ENCODE measurements at regions not wholly inside any gene's neighbourhood (a gene's known extent, or its start where the extent isn't known, plus 50 kb on each side); places are given as distances from the start of the nearest gene placed in this dataset.
"Not testable (repeated sequence)": the region's sequence is repeated elsewhere in the genome, so short reads cannot be mapped to it uniquely, and the experiment has no call there.

GRCh38 chr5:103764403-103764802 is 201.8 kb upstream of the NUDT12 start:
- no peak for DNase-seq (ENCODE audit: low read depth)
- in situ Hi-C loops (cut with HindIII; ENCODE audit: low pct_unique_long_range_greater_than_20kb, low sequenced_read_pairs): no loop called here

GRCh38 chr5:103758996-103759395 is 196.4 kb upstream of the NUDT12 start:
- no peak for DNase-seq (ENCODE audit: low read depth)
- in situ Hi-C loops (cut with HindIII; ENCODE audit: low pct_unique_long_range_greater_than_20kb, low sequenced_read_pairs): no loop called here

GRCh38 chr5:103755974-103756373 is 193.4 kb upstream of the NUDT12 start:
- DNase-seq (ENCODE audit: low read depth): no peak
- in situ Hi-C loops (cut with HindIII; ENCODE audit: low pct_unique_long_range_greater_than_20kb, low sequenced_read_pairs): no loop called here

GRCh38 chr5:103745353-103746065 is 182.9 kb upstream of the NUDT12 start:
- in situ Hi-C loops (cut with HindIII; ENCODE audit: low pct_unique_long_range_greater_than_20kb, low sequenced_read_pairs): no loop called here
- DNase-seq (ENCODE audit: low read depth): no peak

GRCh38 chr5:103744159-103744558 is 181.6 kb upstream of the NUDT12 start:
- DNase-seq (ENCODE audit: low read depth): peak; percentile 43
- in situ Hi-C loops (cut with HindIII; ENCODE audit: low pct_unique_long_range_greater_than_20kb, low sequenced_read_pairs): no loop called here

GRCh38 chr5:103743421-103743820 is 180.8 kb upstream of the NUDT12 start:
- DNase-seq (ENCODE audit: low read depth): no peak
- in situ Hi-C loops (cut with HindIII; ENCODE audit: low pct_unique_long_range_greater_than_20kb, low sequenced_read_pairs): no loop called here

- DNase-seq (ENCODE audit: low read depth): no peak
- in situ Hi-C loops (cut with HindIII; ENCODE audit: low pct_unique_long_range_greater_than_20kb, low sequenced_read_pairs): no loop called here
Measured at GRCh38 chr5:103741984-103742383, 179.4 kb upstream of the NUDT12 start.

- in situ Hi-C loops (cut with HindIII; ENCODE audit: low pct_unique_long_range_greater_than_20kb, low sequenced_read_pairs); DNase-seq (ENCODE audit: low read depth): not testable (repeated sequence)
Measured at GRCh38 chr5:103736343-103736742, 173.8 kb upstream of the NUDT12 start.

GRCh38 chr5:103724271-103724670 is 161.7 kb upstream of the NUDT12 start:
- in situ Hi-C loops (cut with HindIII; ENCODE audit: low pct_unique_long_range_greater_than_20kb, low sequenced_read_pairs): no loop called here
- DNase-seq (ENCODE audit: low read depth): no peak

- in situ Hi-C loops (cut with HindIII; ENCODE audit: low pct_unique_long_range_greater_than_20kb, low sequenced_read_pairs): no loop called here
- DNase-seq (ENCODE audit: low read depth): no peak
Measured at GRCh38 chr5:103721183-103721582, 158.6 kb upstream of the NUDT12 start.

GRCh38 chr5:103718108-103718507 is 155.5 kb upstream of the NUDT12 start:
- in situ Hi-C loops (cut with HindIII; ENCODE audit: low pct_unique_long_range_greater_than_20kb, low sequenced_read_pairs): no loop called here
- no peak for DNase-seq (ENCODE audit: low read depth)

- in situ Hi-C loops (cut with HindIII; ENCODE audit: low pct_unique_long_range_greater_than_20kb, low sequenced_read_pairs): no loop called here
- DNase-seq (ENCODE audit: low read depth): no peak
Measured at GRCh38 chr5:103708601-103709000, 146.0 kb upstream of the NUDT12 start.

GRCh38 chr5:103706939-103707682 is 144.5 kb upstream of the NUDT12 start:
- DNase-seq (ENCODE audit: low read depth): no peak
- in situ Hi-C loops (cut with HindIII; ENCODE audit: low pct_unique_long_range_greater_than_20kb, low sequenced_read_pairs): no loop called here

- no peak for DNase-seq (ENCODE audit: low read depth)
- in situ Hi-C loops (cut with HindIII; ENCODE audit: low pct_unique_long_range_greater_than_20kb, low sequenced_read_pairs): no loop called here
Measured at GRCh38 chr5:103703617-103704016, 141.0 kb upstream of the NUDT12 start.

GRCh38 chr5:103693517-103693916 is 130.9 kb upstream of the NUDT12 start:
- in situ Hi-C loops (cut with HindIII; ENCODE audit: low pct_unique_long_range_greater_than_20kb, low sequenced_read_pairs): no loop called here
- no peak for DNase-seq (ENCODE audit: low read depth)

- in situ Hi-C loops (cut with HindIII; ENCODE audit: low pct_unique_long_range_greater_than_20kb, low sequenced_read_pairs): no loop called here
- DNase-seq (ENCODE audit: low read depth): no peak
Measured at GRCh38 chr5:103690676-103691075, 128.1 kb upstream of the NUDT12 start.

GRCh38 chr5:103679873-103680272 is 117.3 kb upstream of the NUDT12 start:
- no peak for DNase-seq (ENCODE audit: low read depth)
- in situ Hi-C loops (cut with HindIII; ENCODE audit: low pct_unique_long_range_greater_than_20kb, low sequenced_read_pairs): no loop called here

GRCh38 chr5:103676198-103676597 is 113.6 kb upstream of the NUDT12 start:
- in situ Hi-C loops (cut with HindIII; ENCODE audit: low pct_unique_long_range_greater_than_20kb, low sequenced_read_pairs); DNase-seq (ENCODE audit: low read depth): not testable (repeated sequence)

GRCh38 chr5:103674739-103675138 is 112.2 kb upstream of the NUDT12 start:
- DNase-seq (ENCODE audit: low read depth): no peak
- in situ Hi-C loops (cut with HindIII; ENCODE audit: low pct_unique_long_range_greater_than_20kb, low sequenced_read_pairs): no loop called here

- in situ Hi-C loops (cut with HindIII; ENCODE audit: low pct_unique_long_range_greater_than_20kb, low sequenced_read_pairs): no loop called here
- DNase-seq (ENCODE audit: low read depth): no peak
Measured at GRCh38 chr5:103674251-103674650, 111.7 kb upstream of the NUDT12 start.

All from Caki2 (cell line).